GM12878 (cell line): ENCODE measurements at regions not wholly inside any gene's neighbourhood (a gene's known extent, or its start where the extent isn't known, plus 50 kb on each side); places are given as distances from the start of the nearest gene placed in this dataset.

Source experiments
- ATAC-seq: fragments of 200-7000 bp; cut with Tn5 transposase; 3 replicates; pipeline ENCODE4 v1.9.1; 2020; ENCODE audit warnings: mild to moderate bottlenecking, moderate library complexity
- BruUV-seq: library from RNA; stranded (reverse); fragments of 400-500 nt; replicated peaks from 2 replicates; lab custom pipeline; 2021; lab: Mats Ljungman, UMichigan
- CTCF ChIA-PET: fragments of 300-600 bp; sonication (Branson Sonifier 250); formaldehyde crosslinking; extraction: SDS; loops from one replicate; lab custom pipeline; 2021; ENCODE audit warnings: inconsistent platforms; lab: Yijun Ruan, JAX
- POLR2A ChIA-PET: fragments of 350-600 bp; formaldehyde crosslinking; extraction: SDS; loops from one replicate; lab custom pipeline; 2021; ENCODE audit warnings: inconsistent platforms; lab: Charles Lee
- RAD21 ChIA-PET: fragments of 300-600 bp; sonication (Branson Sonifier 250); formaldehyde crosslinking; loops from one replicate; lab custom pipeline; 2023; ENCODE audit warnings: antibody characterized with exemption; ENCODE audit not compliant: unreplicated experiment; lab: Charles Lee
- SMC1A ChIA-PET: fragments of 300-600 bp; sonication (Branson Sonifier 250); formaldehyde crosslinking; loops from one replicate; lab custom pipeline; 2023; ENCODE audit not compliant: unreplicated experiment, uncharacterized antibody; lab: Charles Lee
- DNase-seq: peaks from one replicate; pipeline ENCODE4 v3.0.0-alpha.2; 2011; ENCODE audit warnings: low read depth, low spot score
- FAIRE-seq: peaks from 3 replicates; lab custom pipeline; 2011; peaks lifted over from hg19 to GRCh38; lab: Jason Lieb, UNC
- H2AFZ ChIP-seq: 2 replicates; pipeline ENCODE4 v1.6.0; 2011; ENCODE audit warnings: low read depth, low read length, control low read depth; ENCODE audit not compliant: control insufficient read depth
- H3K27ac ChIP-seq: 2 replicates; pipeline ENCODE4 v1.5.1; 2011; ENCODE audit warnings: control low read depth; ENCODE audit not compliant: control insufficient read depth, insufficient read depth
- H3K27me3 ChIP-seq, 2 experiments: replicated peaks in 1 of 2; 2 replicates each; pipeline versions ENCODE4 v1.6.0 to v1.6.1; 2011; ENCODE audit warnings: low read length in 1 of 2; ENCODE audit not compliant: control insufficient read depth in 2 of 2, insufficient read depth in 2 of 2
- H3K36me3 ChIP-seq, 2 experiments: 2 replicates each; pipeline ENCODE4 v1.5.1; 2011; ENCODE audit warnings: low read length in 1 of 2; ENCODE audit not compliant: control insufficient read depth in 2 of 2, insufficient read depth in 2 of 2
- H3K4me1 ChIP-seq: 2 replicates; pipeline ENCODE4 v1.6.1; 2011; ENCODE audit warnings: mild to moderate bottlenecking, low read length, moderate library complexity, mixed read lengths; ENCODE audit not compliant: control insufficient read depth, insufficient read depth
- H3K4me2 ChIP-seq: 2 replicates; pipeline ENCODE4 v1.6.0; 2011; ENCODE audit warnings: control low read depth; ENCODE audit not compliant: control insufficient read depth, insufficient read depth
- H3K4me3 ChIP-seq: fragments of 200-600 bp; sonication (generic); 2 replicates; pipeline ENCODE4 v1.5.1; 2016
- H3K79me2 ChIP-seq: 2 replicates; pipeline ENCODE4 v1.6.0; 2011; ENCODE audit warnings: low read length; ENCODE audit not compliant: control insufficient read depth, insufficient read depth
- H3K9ac ChIP-seq: 2 replicates; pipeline ENCODE4 v1.8.0; 2011; ENCODE audit warnings: low read length, control low read depth, mixed read lengths; ENCODE audit not compliant: control insufficient read depth, insufficient read depth
- H3K9me3 ChIP-seq: replicated peaks from 3 replicates; pipeline ENCODE4 v1.5.1; 2011; ENCODE audit warnings: mild to moderate bottlenecking, low read length; ENCODE audit not compliant: control insufficient read depth, insufficient read depth
- H4K20me1 ChIP-seq: 2 replicates; pipeline ENCODE4 v1.6.0; 2011; ENCODE audit not compliant: control insufficient read depth, insufficient read depth
- ATF7 ChIP-seq: fragments of 450-650 bp; IDR thresholded peaks from 2 replicates; pipeline ENCODE4 v1.6.1; 2016; ENCODE audit warnings: low read depth, mild to moderate bottlenecking
- BCLAF1 ChIP-seq: fragments of 450-650 bp; IDR thresholded peaks from 2 replicates; pipeline ENCODE4 v1.6.1; 2017; ENCODE audit warnings: antibody characterized with exemption, mild to moderate bottlenecking, moderate library complexity
- BHLHE40 ChIP-seq, 2 experiments: fragments of 450-650 bp in 1 of 2; IDR thresholded peaks; 2 replicates each; pipeline ENCODE4 v1.6.1; 2011 to 2017; ENCODE audit warnings: low read depth in 2 of 2, borderline replicate concordance in 1 of 2, improper control_type of control experiment in 1 of 2, low read length in 1 of 2, mild to moderate bottlenecking in 1 of 2
- BRCA1 ChIP-seq: IDR thresholded peaks from 2 replicates; pipeline ENCODE4 v1.6.1; 2011; ENCODE audit warnings: low read depth, low read length, improper control_type of control experiment
- E4F1 ChIP-seq: fragments of 450-650 bp; IDR thresholded peaks from 2 replicates; pipeline ENCODE4 v1.6.1; 2018; ENCODE audit warnings: borderline replicate concordance, mild to moderate bottlenecking; ENCODE audit not compliant: partially characterized antibody
- HCFC1 ChIP-seq: fragments of 150-350 bp; IDR thresholded peaks from 2 replicates; pipeline ENCODE4 v1.6.1; 2014; ENCODE audit warnings: low read length
- NBN ChIP-seq: fragments of 450-650 bp; IDR thresholded peaks from 2 replicates; pipeline ENCODE4 v1.6.1; 2016
- NFIC ChIP-seq: IDR thresholded peaks from 2 replicates; pipeline ENCODE4 v1.6.1; 2012; ENCODE audit warnings: low read depth, mild to moderate bottlenecking, inconsistent platforms, low read length, moderate library complexity
- SREBF1 ChIP-seq: IDR thresholded peaks from 2 replicates; pipeline ENCODE4 v1.6.1; 2012; ENCODE audit warnings: mild to moderate bottlenecking, low read length
- STAT3 ChIP-seq: IDR thresholded peaks from 2 replicates; pipeline ENCODE4 v1.6.1; 2011; ENCODE audit warnings: low read depth, low read length, improper control_type of control experiment
- WGBS: methylation state at CpG from one replicate; pipeline ENCODE4 v1.1.6; 2016; ENCODE audit warnings: low lambda C conversion rate; ENCODE audit not compliant: insufficient replicate concordance, insufficient coverage; ENCODE audit errors: missing lambda C conversion rate; 5-methylcytosine and 5-hydroxymethylcytosine counted together
- in situ Hi-C: fragments of 300-500 bp; cut with MboI; formaldehyde crosslinking; loops from 9 replicates; pipeline ENCODE4 v1.14.3; 2018; ENCODE audit warnings: mixed read lengths
- intact Hi-C: fragments of 100-400 bp; cut with micrococcal nuclease; formaldehyde crosslinking; loops from one replicate; pipeline ENCODE4 v1.14.2; 2022; ENCODE audit not compliant: unreplicated experiment
- TF ChIP-seq, protein P1 (sequence below): IDR thresholded peaks from 2 replicates; pipeline ENCODE4 v1.6.1; 2012; ENCODE audit warnings: mild to moderate bottlenecking, low read depth, low read length
- TF ChIP-seq, protein P2 (sequence below): IDR thresholded peaks from 2 replicates; pipeline ENCODE4 v1.6.1; 2011; ENCODE audit warnings: low read depth, low read length, improper control_type of control experiment, borderline replicate concordance

DNA sequence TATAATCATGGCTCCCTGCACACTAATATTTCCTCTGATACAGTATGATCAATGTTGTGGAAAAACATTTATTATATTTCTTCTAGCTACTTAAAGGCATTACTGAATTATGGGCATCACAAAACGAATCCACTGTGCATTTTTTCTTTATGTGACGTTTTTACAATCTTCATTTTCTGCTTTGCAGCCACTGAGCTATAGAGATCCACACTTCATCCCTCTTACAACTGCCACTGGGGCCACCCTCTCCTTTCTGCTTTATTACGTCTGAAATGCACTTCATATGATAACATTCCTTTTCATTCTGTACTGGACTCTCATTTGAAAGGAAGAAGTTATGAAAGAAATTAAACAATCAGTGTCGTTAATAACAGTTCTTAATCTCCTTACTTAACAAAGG lies 394.5 kb upstream of the HNRNPA3 start (continued):
- TF ChIP-seq, protein P1, sequence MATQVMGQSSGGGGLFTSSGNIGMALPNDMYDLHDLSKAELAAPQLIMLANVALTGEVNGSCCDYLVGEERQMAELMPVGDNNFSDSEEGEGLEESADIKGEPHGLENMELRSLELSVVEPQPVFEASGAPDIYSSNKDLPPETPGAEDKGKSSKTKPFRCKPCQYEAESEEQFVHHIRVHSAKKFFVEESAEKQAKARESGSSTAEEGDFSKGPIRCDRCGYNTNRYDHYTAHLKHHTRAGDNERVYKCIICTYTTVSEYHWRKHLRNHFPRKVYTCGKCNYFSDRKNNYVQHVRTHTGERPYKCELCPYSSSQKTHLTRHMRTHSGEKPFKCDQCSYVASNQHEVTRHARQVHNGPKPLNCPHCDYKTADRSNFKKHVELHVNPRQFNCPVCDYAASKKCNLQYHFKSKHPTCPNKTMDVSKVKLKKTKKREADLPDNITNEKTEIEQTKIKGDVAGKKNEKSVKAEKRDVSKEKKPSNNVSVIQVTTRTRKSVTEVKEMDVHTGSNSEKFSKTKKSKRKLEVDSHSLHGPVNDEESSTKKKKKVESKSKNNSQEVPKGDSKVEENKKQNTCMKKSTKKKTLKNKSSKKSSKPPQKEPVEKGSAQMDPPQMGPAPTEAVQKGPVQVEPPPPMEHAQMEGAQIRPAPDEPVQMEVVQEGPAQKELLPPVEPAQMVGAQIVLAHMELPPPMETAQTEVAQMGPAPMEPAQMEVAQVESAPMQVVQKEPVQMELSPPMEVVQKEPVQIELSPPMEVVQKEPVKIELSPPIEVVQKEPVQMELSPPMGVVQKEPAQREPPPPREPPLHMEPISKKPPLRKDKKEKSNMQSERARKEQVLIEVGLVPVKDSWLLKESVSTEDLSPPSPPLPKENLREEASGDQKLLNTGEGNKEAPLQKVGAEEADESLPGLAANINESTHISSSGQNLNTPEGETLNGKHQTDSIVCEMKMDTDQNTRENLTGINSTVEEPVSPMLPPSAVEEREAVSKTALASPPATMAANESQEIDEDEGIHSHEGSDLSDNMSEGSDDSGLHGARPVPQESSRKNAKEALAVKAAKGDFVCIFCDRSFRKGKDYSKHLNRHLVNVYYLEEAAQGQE: no peak
- no peak for TF ChIP-seq SREBF1
- no peak for TF ChIP-seq HCFC1
- no peak for TF ChIP-seq BHLHE40 (IDR thresholded peaks at IDR 0.05; ENCODE audit: borderline replicate concordance in 1 of 2, low read depth in 2 of 2, low read length in 1 of 2)
- TF ChIP-seq, protein P2, sequence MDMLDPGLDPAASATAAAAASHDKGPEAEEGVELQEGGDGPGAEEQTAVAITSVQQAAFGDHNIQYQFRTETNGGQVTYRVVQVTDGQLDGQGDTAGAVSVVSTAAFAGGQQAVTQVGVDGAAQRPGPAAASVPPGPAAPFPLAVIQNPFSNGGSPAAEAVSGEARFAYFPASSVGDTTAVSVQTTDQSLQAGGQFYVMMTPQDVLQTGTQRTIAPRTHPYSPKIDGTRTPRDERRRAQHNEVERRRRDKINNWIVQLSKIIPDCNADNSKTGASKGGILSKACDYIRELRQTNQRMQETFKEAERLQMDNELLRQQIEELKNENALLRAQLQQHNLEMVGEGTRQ: no peak
- TF ChIP-seq NFIC: no peak
- no peak for TF ChIP-seq NBN

DNA sequence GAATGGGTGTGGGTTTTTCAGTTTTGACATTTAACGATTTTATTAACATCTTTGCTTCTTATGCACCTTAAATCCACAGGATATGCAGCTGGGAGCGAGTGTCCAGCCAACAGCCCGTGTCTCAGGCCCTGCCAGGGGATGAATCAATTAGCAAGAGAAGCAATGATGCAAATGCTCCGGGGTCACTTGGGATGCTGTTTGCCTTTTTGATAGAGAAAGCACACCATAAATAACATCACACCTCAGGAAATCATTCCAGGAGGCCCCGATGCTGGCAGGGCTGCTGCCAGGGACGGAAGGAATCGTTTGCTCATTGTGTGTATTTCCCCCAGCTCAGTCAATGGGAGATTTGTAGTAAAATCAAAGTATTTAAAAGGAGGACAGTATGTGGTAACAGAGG lies 394.0 kb upstream of the HNRNPA3 start:
- POLR2A ChIA-PET: no interaction called here
- no peaks in the 10 kb centered on the region for H3K79me2 ChIP-seq
- DNase-seq (no peak), FAIRE-seq (no peak), ATAC-seq (no peak)
- no peak overlapping the region for H3K4me2 ChIP-seq
- no peaks in the 10 kb centered on the region for H3K27me3 ChIP-seq
- 30% methylated on average over 7 of the region's 7 CpGs for WGBS
- no peaks in the 10 kb centered on the region for H3K36me3 ChIP-seq
- RAD21 ChIA-PET: interaction anchor here (1.2 to 4.4 kb wide), 5 partner anchors 113 to 330 kb away, joined by 3 to 21 read pairs (median 6); no protein-coding TSS in a partner anchor
- H2AFZ ChIP-seq: no peak overlapping the region
- intact Hi-C loops (loop anchor here (5.0 to 10.0 kb wide), 2 partner anchors 364 to 691 kb away; partner anchors contain the start of gene HOXD8), in situ Hi-C loops (loop anchor here (10.0 kb wide), 1 partner anchor 164 kb away; no protein-coding TSS in a partner anchor)
- H3K9ac ChIP-seq: no peak overlapping the region
- H3K4me3 ChIP-seq: no peak overlapping the region
- H3K9me3 ChIP-seq: no peaks in the 10 kb centered on the region
- CTCF ChIA-PET: interaction anchor here (1.2 to 15.4 kb wide), 5 partner anchors 11 to 691 kb away, joined by 4 to 250 read pairs (median 13); no protein-coding TSS in a partner anchor
- no peak overlapping the region for H3K27ac ChIP-seq
- no TSS peak for BruUV-seq
- SMC1A ChIA-PET: interaction anchor here (0.8 to 5.0 kb wide), 6 partner anchors 9 to 167 kb away, joined by 3 to 25 read pairs (median 4); no protein-coding TSS in a partner anchor
- H4K20me1 ChIP-seq: no peaks in the 10 kb centered on the region
- no peaks in the 10 kb centered on the region for H3K4me1 ChIP-seq
- no peak for TF ChIP-seq BCLAF1
- no peak for TF ChIP-seq STAT3
- no peak for TF ChIP-seq ATF7
- TF ChIP-seq BRCA1: no peak
- TF ChIP-seq E4F1: no peak
